ENCODE measurements at regions not wholly inside any gene's neighbourhood (a gene's known extent, or its start where the extent isn't known, plus 50 kb on each side); places are given as distances from the start of the nearest gene placed in this dataset.

DNA sequence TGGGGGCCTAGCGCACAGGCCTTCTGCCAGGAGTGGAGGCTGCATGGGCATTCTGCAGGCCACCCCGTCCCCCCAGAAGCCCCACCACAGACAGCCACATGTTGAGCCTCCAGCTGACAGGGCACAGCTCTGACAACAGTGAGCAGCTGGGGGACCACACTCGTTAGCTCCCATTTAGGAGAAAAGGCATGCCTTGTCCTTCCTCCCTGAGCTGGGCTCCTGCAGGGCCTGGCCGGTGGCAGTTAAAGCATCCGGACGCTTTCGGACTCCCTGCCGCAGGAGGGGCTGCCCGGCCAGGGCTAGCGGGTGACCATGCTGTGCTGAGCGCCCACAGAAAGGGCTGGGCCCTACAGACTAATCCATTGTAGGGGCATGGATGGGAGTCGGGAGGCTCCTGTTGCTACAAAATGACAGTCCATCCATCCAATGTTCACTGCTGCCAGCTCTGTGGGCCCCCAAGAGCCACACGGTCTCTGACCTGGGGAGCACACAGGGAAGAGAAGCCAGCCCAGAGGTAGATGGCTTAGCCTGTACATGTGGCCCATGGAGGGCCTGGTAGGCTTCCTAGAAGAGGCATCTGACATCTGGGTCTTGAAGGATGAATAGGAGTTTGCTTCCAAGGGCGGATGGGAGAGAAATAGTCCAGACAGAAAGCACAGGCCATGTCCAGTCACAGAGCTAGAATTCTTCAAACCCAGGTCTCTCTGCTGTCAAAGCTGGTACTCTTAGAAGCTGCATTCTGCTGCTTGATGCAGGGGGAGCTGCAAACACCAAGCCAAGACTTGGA, 116.5 kb upstream of the VSTM2B start:
- Mint-ChIP-seq H3K27me3 (ENCODE audit: low read depth) (peaks cover 2% of the 10 kb centered on the region), H3K27ac (ENCODE audit: unreplicated experiment) (no peak overlapping the region), H3K36me3 (ENCODE audit: low read depth) (no peaks in the 10 kb centered on the region), H3K4me3 (no peak overlapping the region), H3K4me1 (peaks cover 10% of the 10 kb centered on the region), H3K9me3 (no peaks in the 10 kb centered on the region)
- DNase-seq (ENCODE audit: low read depth, low spot score): no peak
- TF ChIP-seq, protein P1, sequence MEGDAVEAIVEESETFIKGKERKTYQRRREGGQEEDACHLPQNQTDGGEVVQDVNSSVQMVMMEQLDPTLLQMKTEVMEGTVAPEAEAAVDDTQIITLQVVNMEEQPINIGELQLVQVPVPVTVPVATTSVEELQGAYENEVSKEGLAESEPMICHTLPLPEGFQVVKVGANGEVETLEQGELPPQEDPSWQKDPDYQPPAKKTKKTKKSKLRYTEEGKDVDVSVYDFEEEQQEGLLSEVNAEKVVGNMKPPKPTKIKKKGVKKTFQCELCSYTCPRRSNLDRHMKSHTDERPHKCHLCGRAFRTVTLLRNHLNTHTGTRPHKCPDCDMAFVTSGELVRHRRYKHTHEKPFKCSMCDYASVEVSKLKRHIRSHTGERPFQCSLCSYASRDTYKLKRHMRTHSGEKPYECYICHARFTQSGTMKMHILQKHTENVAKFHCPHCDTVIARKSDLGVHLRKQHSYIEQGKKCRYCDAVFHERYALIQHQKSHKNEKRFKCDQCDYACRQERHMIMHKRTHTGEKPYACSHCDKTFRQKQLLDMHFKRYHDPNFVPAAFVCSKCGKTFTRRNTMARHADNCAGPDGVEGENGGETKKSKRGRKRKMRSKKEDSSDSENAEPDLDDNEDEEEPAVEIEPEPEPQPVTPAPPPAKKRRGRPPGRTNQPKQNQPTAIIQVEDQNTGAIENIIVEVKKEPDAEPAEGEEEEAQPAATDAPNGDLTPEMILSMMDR (conservative IDR thresholded peaks at IDR 0.05): no peak

DNA sequence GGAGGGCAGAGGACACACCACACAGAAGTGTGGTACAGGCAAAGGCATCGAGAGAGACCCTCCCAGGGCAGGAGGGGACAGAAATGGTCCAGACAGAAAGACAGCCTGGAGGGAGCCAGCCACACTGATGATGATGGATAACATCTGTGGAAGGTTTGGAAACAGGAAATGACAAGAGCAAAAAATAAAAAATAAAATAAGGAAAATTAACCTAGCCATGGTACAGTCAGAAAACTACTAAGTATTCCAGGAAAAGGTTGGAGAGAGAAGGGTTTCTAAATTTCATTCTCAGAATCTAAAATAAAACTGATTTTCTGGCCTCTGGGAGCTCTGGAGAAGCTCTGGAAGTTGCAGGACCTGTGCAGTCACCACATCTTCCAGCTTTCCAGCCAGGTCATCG, 115.2 kb upstream of the VSTM2B start:
- Mint-ChIP-seq H3K27me3 (ENCODE audit: low read depth) (peaks cover 2% of the 10 kb centered on the region), H3K9me3 (no peaks in the 10 kb centered on the region), H3K27ac (ENCODE audit: unreplicated experiment) (peak overlapping the region; percentile 68), H3K36me3 (ENCODE audit: low read depth) (no peaks in the 10 kb centered on the region), H3K4me3 (no peak overlapping the region), H3K4me1 (no peaks in the 10 kb centered on the region)
- TF ChIP-seq, protein P1 (conservative IDR thresholded peaks at IDR 0.05): no peak
- DNase-seq (ENCODE audit: low read depth, low spot score): no peak

DNA sequence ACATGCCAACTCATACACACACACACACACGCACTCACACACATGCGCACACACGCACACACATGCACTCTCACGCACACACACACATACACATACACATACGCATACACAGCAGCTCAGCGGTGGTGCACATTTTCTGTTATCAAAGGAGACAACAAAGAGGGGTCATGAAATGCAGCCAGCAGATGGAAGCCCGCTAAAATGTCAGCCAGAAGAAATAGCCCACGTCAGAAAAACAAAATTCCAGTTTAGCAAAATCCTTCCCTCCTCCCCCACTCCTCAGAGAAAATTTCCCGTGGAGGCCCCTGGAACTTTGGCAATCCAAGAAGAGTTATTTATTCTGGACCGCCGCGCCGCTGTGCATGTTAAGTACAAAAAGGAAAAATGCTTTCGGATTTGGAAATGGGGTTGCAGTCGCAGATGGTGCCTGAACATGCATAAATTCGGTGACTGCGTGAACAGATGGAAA, 114.6 kb upstream of the VSTM2B start:
- no peaks in the 10 kb centered on the region for H3K36me3 Mint-ChIP-seq (ENCODE audit: low read depth)
- no peak overlapping the region for H3K4me3 Mint-ChIP-seq
- no peak for DNase-seq (ENCODE audit: low read depth, low spot score)
- no peaks in the 10 kb centered on the region for H3K4me1 Mint-ChIP-seq
- H3K9me3 Mint-ChIP-seq: no peaks in the 10 kb centered on the region
- TF ChIP-seq, protein P1 (conservative IDR thresholded peaks at IDR 0.05): no peak
- H3K27me3 Mint-ChIP-seq (ENCODE audit: low read depth): peaks cover 4% of the 10 kb centered on the region
- no peak overlapping the region for H3K27ac Mint-ChIP-seq (ENCODE audit: unreplicated experiment)

DNA sequence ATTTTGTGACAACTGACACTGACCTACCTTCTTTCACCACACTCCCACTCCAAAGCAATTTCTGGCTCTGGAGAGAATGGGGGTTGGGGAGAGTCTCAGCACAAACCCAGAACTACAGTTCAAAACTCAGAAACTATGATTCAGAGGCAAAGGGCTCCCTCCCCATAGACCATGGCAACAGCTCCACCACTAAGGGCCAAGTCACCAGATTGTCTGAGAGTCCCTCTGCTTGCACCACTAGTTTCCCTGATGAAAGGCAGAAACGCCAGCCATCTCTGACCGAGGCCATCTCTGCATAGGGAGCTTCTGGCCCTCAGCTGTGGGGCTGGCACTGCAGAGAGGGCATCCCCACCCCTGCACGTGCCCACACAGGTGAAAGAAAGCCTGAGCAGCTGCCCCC, 112.4 kb upstream of the VSTM2B start:
- no peaks in the 10 kb centered on the region for H3K9me3 Mint-ChIP-seq
- H3K27me3 Mint-ChIP-seq (ENCODE audit: low read depth): peaks cover 5% of the 10 kb centered on the region
- H3K4me3 Mint-ChIP-seq: no peak overlapping the region
- DNase-seq (ENCODE audit: low read depth, low spot score): no peak
- H3K4me1 Mint-ChIP-seq: no peaks in the 10 kb centered on the region
- no peaks in the 10 kb centered on the region for H3K36me3 Mint-ChIP-seq (ENCODE audit: low read depth)
- no peak overlapping the region for H3K27ac Mint-ChIP-seq (ENCODE audit: unreplicated experiment)
- TF ChIP-seq, protein P1 (conservative IDR thresholded peaks at IDR 0.05): no peak

DNA sequence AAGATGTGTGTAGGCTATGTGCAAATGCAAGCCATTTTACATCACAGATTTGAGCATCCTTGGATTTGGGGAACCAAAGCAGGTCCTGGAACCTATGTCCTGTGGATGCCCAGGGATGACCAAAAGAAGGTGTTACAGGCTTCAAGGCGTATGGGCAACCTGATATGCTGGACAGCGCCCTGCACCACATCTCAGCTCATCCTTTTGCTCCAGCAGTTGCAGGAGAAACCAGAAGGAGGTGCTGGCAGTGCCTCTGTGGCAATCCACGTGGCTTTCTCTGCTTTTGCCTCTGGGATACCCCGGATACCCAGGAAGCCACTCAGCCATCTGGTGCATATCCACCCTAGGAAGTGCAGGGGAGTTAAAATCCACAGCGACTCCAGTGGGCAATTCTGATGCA, 110.3 kb upstream of the VSTM2B start:
- peaks cover 5% of the 10 kb centered on the region for H3K27me3 Mint-ChIP-seq (ENCODE audit: low read depth)
- no peaks in the 10 kb centered on the region for H3K9me3 Mint-ChIP-seq

More for the DNA sequence above, 110.3 kb upstream of the VSTM2B start:
- no peak for DNase-seq (ENCODE audit: low read depth, low spot score)
- Mint-ChIP-seq H3K4me3 (no peak overlapping the region), H3K27ac (ENCODE audit: unreplicated experiment) (no peak overlapping the region), H3K4me1 (no peaks in the 10 kb centered on the region), H3K36me3 (ENCODE audit: low read depth) (no peaks in the 10 kb centered on the region)
- TF ChIP-seq, protein P1 (conservative IDR thresholded peaks at IDR 0.05): no peak
